BE2C (cell line): ENCODE measurements at regions not wholly inside any gene's neighbourhood (a gene's known extent, or its start where the extent isn't known, plus 50 kb on each side); places are given as distances from the start of the nearest gene placed in this dataset.
A peak's percentile ranks its signal among the peaks of the same experiment; 100 is the strongest.

Source experiments
- DNase-seq: peaks from one replicate; pipeline ENCODE4 v3.0.0-alpha.2; 2020
- H3K27me3 ChIP-seq: fragments of 250-450 bp; sonication (Bioruptor Pico); 2 replicates; pipeline ENCODE4 v1.5.1; 2020; ENCODE audit warnings: mild to moderate bottlenecking
- H3K36me3 ChIP-seq: fragments of 250-450 bp; sonication (Bioruptor Pico); 2 replicates; pipeline ENCODE4 v1.5.1; 2020; ENCODE audit warnings: mild to moderate bottlenecking
- H3K4me1 ChIP-seq: fragments of 250-450 bp; sonication (Bioruptor Pico); 2 replicates; pipeline ENCODE4 v1.5.1; 2020
- H3K4me3 ChIP-seq: 2 replicates; pipeline ENCODE4 v1.5.1; 2011; ENCODE audit warnings: low read depth, low read length
- H3K9me3 ChIP-seq: fragments of 250-450 bp; sonication (Bioruptor Pico); 2 replicates; pipeline ENCODE4 v1.5.1; 2020
- TF ChIP-seq, protein P1 (sequence below): IDR thresholded peaks from 2 replicates; pipeline ENCODE4 v1.5.1; 2012; ENCODE audit warnings: mild to moderate bottlenecking, low read depth, low read length

DNA sequence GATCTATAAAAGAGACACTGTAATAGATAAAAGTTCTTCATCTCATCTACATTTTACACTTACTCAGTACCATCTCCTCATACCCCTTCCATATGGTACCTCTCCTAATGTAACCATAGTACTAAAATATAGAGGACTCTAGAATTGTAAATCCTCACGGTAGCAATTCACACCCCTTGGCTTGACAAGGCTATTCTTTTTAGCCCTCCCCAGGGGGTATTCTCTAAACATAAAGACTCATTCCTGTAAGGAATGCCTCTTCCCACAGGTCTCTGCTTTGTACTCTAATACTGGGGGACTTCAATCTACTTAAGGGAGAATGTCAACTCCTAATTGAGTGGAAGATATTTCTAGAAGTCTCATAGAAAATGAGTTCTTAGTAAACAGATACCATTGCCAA lies 85.9 kb downstream of the VIP start:
- no peaks in the 10 kb centered on the region for H3K4me1 ChIP-seq
- no peak for DNase-seq
- H3K36me3 ChIP-seq, result no peaks in the 10 kb centered on the region
- no peaks in the 10 kb centered on the region for H3K27me3 ChIP-seq
- TF ChIP-seq, protein P1, sequence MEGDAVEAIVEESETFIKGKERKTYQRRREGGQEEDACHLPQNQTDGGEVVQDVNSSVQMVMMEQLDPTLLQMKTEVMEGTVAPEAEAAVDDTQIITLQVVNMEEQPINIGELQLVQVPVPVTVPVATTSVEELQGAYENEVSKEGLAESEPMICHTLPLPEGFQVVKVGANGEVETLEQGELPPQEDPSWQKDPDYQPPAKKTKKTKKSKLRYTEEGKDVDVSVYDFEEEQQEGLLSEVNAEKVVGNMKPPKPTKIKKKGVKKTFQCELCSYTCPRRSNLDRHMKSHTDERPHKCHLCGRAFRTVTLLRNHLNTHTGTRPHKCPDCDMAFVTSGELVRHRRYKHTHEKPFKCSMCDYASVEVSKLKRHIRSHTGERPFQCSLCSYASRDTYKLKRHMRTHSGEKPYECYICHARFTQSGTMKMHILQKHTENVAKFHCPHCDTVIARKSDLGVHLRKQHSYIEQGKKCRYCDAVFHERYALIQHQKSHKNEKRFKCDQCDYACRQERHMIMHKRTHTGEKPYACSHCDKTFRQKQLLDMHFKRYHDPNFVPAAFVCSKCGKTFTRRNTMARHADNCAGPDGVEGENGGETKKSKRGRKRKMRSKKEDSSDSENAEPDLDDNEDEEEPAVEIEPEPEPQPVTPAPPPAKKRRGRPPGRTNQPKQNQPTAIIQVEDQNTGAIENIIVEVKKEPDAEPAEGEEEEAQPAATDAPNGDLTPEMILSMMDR, result no peak
- no peaks in the 10 kb centered on the region for H3K9me3 ChIP-seq
- no peak overlapping the region for H3K4me3 ChIP-seq

DNA sequence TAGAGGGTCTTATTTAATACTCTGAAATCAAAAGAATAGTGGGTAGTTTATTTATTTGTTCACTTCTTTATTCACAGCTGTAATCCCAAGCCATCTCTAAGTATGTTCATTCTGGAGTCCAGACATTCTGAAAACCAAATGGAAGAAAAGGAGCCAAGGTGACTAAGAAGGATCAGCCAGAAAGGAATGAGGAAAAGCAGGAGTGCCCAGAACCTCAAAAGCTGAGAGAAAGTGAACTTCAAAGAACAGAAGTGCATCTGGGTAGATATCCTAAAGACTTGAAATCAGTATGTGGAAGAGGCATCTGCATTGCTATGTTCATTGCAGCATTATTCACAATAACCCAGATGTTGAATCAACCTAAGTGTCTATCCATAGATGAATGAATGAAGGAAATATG lies 94.8 kb downstream of the VIP start:
- no peaks in the 10 kb centered on the region for H3K36me3 ChIP-seq
- no peaks in the 10 kb centered on the region for H3K9me3 ChIP-seq
- TF ChIP-seq, protein P1, result no peak
- peaks cover 2% of the 10 kb centered on the region for H3K4me1 ChIP-seq
- H3K27me3 ChIP-seq, result no peaks in the 10 kb centered on the region
- no peak for DNase-seq
- no peak overlapping the region for H3K4me3 ChIP-seq

DNA sequence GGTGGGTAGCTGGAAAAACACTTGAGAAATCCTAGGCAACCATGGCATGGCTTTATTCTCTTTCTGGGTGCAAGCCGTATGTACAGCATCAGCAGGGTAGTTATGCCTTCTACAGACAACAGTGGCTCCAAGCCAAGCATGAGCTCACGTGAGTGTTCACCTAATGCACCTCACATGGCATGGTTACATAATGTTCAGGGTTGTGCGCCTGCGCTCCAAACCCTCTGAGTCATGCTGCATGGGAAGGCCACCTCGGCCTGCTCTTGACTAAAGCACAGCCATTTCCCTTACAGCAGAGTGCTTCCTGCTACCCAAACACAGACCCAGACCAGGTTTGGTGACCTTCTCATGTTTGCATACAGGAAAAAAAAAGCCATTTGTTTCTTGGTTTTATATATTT lies 96.2 kb downstream of the VIP start:
- Histone ChIP-seq H3K9me3 (no peaks in the 10 kb centered on the region), H3K36me3 (no peaks in the 10 kb centered on the region), H3K27me3 (no peaks in the 10 kb centered on the region), H3K4me1 (peaks cover 7% of the 10 kb centered on the region), H3K4me3 (no peak overlapping the region)
- TF ChIP-seq, protein P1, result no peak
- DNase-seq, result peak; percentile 34

DNA sequence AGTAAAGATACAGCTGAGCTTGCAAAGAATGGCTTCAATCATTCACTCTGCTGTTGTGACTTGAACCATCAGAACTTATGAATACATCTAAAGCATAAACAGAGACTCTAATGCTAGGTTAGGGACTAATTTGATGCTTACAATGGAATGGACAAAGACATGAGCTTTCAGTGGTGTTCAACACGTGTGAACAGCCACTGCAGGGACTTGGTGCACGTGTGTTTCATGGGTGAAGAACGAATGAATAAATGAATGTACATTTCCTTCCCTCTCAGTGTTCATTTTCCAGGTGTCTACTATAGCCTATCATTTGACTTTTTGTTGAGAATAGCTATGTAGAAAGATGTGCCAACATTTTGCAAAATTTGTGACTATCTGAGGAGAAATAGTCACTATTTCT lies 98.3 kb downstream of the VIP start:
- H3K36me3 ChIP-seq, result no peaks in the 10 kb centered on the region
- TF ChIP-seq, protein P1, result no peak
- no peak overlapping the region for H3K4me3 ChIP-seq
- H3K27me3 ChIP-seq, result no peaks in the 10 kb centered on the region
- H3K4me1 ChIP-seq, result peaks cover 7% of the 10 kb centered on the region
- DNase-seq, result no peak
- no peaks in the 10 kb centered on the region for H3K9me3 ChIP-seq

DNA sequence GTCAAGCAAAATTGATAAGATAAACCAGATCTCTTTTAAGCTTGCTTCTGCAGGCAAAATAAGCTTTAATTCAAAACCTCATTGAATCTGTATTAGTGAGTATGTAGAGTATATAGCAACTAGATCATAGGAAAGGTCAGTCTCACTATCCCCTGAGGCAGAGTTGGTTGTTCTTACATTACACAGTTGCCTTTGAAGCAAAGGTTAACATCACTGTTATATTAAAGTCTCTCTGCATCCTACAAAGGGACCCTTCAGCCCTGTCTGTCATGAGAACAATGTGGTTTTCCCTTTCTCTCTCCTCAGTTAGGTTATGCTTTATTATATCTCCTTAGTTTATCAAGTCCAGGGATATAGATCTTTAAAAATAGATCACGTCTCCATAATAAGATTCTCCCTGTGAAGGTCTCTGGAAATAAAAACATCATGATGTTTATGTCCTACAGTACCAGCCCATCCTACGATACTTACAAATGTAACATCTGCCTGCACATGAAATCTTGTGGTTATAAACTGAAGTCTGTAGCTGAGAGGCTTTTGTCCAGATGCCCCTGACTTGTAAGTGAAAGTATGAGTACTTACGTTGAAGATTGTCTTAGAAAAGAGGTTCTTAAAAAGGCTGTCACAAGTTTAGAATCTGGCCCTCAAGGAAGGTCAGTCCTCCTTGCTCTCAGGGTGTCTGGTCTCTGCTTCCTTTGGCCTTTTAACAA lies 103.6 kb downstream of the VIP start:
- Histone ChIP-seq H3K27me3 (no peaks in the 10 kb centered on the region), H3K4me3 (no peak overlapping the region), H3K36me3 (no peaks in the 10 kb centered on the region), H3K4me1 (peaks cover 12% of the 10 kb centered on the region), H3K9me3 (no peaks in the 10 kb centered on the region)
- no peak for DNase-seq
- TF ChIP-seq, protein P1, result no peak

DNA sequence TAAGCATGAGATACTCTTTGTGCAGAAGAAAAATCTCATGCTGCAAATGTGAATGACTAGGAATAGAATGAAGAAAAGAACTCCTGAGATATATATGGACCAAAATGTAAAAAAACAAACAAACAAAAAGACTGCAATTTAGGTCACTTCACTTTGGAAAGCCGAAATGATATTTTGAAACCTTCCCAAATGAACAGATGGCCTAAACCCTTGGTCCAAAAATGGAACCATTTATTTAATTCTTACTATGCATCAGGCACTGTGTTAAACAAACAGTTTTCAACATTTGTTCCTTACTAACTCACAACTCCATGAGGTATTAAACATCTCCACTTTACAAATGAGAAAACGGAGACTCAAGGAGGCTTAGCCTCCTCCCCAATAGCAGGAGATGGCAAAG lies 107.5 kb downstream of the VIP start:
- TF ChIP-seq, protein P1, result no peak
- H3K4me3 ChIP-seq, result no peak overlapping the region
- no peaks in the 10 kb centered on the region for H3K9me3 ChIP-seq
- H3K36me3 ChIP-seq, result no peaks in the 10 kb centered on the region
- no peak for DNase-seq
- H3K27me3 ChIP-seq, result no peaks in the 10 kb centered on the region
- peaks cover 7% of the 10 kb centered on the region for H3K4me1 ChIP-seq
